ENCODE measurements at regions not wholly inside any gene's neighbourhood (a gene's known extent, or its start where the extent isn't known, plus 50 kb on each side); places are given as distances from the start of the nearest gene placed in this dataset.

- Histone ChIP-seq H3K27ac (no peak overlapping the region), H3K9me3 (no peaks in the 10 kb centered on the region), H3K4me3 (no peak overlapping the region), H3K36me3 (no peaks in the 10 kb centered on the region), H3K27me3 (ENCODE audit: low read depth) (no peaks in the 10 kb centered on the region), H3K4me1 (no peaks in the 10 kb centered on the region)
- intact Hi-C loops (cut with DNase I) = no loop called here
- ATAC-seq (no peak), DNase-seq (no peak)
- TF ChIP-seq, protein P1, sequence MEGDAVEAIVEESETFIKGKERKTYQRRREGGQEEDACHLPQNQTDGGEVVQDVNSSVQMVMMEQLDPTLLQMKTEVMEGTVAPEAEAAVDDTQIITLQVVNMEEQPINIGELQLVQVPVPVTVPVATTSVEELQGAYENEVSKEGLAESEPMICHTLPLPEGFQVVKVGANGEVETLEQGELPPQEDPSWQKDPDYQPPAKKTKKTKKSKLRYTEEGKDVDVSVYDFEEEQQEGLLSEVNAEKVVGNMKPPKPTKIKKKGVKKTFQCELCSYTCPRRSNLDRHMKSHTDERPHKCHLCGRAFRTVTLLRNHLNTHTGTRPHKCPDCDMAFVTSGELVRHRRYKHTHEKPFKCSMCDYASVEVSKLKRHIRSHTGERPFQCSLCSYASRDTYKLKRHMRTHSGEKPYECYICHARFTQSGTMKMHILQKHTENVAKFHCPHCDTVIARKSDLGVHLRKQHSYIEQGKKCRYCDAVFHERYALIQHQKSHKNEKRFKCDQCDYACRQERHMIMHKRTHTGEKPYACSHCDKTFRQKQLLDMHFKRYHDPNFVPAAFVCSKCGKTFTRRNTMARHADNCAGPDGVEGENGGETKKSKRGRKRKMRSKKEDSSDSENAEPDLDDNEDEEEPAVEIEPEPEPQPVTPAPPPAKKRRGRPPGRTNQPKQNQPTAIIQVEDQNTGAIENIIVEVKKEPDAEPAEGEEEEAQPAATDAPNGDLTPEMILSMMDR (IDR thresholded peaks at IDR 0.05) = no peak
Observed at GRCh38 chr7:13041368-13041988, 354.0 kb downstream of the ARL4A start.

- no peaks in the 10 kb centered on the region for H3K4me1 ChIP-seq
- no peaks in the 10 kb centered on the region for H3K9me3 ChIP-seq
- no peak for DNase-seq
- H3K27me3 ChIP-seq (ENCODE audit: low read depth) = no peaks in the 10 kb centered on the region
- no peak overlapping the region for H3K4me3 ChIP-seq
- intact Hi-C loops (cut with DNase I) = no loop called here
- no peaks in the 10 kb centered on the region for H3K36me3 ChIP-seq
- ATAC-seq = no peak
- TF ChIP-seq, protein P1 (IDR thresholded peaks at IDR 0.05) = no peak
- no peak overlapping the region for H3K27ac ChIP-seq
Observed at GRCh38 chr7:13042605-13043236, 355.3 kb downstream of the ARL4A start.

GRCh38 chr7:13044309-13044708 lies 356.9 kb downstream of the ARL4A start:
- no peaks in the 10 kb centered on the region for H3K9me3 ChIP-seq
- TF ChIP-seq, protein P1 (IDR thresholded peaks at IDR 0.05) = no peak
- ATAC-seq = no peak
- H3K36me3 ChIP-seq = no peaks in the 10 kb centered on the region
- no peaks in the 10 kb centered on the region for H3K4me1 ChIP-seq
- no peak overlapping the region for H3K27ac ChIP-seq
- DNase-seq = no peak
- intact Hi-C loops (cut with DNase I) = no loop called here
- no peaks in the 10 kb centered on the region for H3K27me3 ChIP-seq (ENCODE audit: low read depth)
- no peak overlapping the region for H3K4me3 ChIP-seq

GRCh38 chr7:13047061-13047460 lies 359.6 kb downstream of the ARL4A start:
- no peak overlapping the region for H3K27ac ChIP-seq
- intact Hi-C loops (cut with DNase I) = no loop called here
- TF ChIP-seq, protein P1 (IDR thresholded peaks at IDR 0.05) = no peak
- ATAC-seq (no peak), DNase-seq (no peak)
- H3K4me3 ChIP-seq = no peak overlapping the region
- no peaks in the 10 kb centered on the region for H3K27me3 ChIP-seq (ENCODE audit: low read depth)
- H3K9me3 ChIP-seq = no peaks in the 10 kb centered on the region
- no peaks in the 10 kb centered on the region for H3K36me3 ChIP-seq
- H3K4me1 ChIP-seq = no peaks in the 10 kb centered on the region

GRCh38 chr7:13049946-13050345 lies 362.5 kb downstream of the ARL4A start:
- H3K4me1 ChIP-seq = no peaks in the 10 kb centered on the region
- DNase-seq (no peak), ATAC-seq (no peak)
- no peaks in the 10 kb centered on the region for H3K36me3 ChIP-seq
- TF ChIP-seq, protein P1 (IDR thresholded peaks at IDR 0.05) = no peak
- no peaks in the 10 kb centered on the region for H3K27me3 ChIP-seq (ENCODE audit: low read depth)
- H3K4me3 ChIP-seq = no peak overlapping the region
- no peaks in the 10 kb centered on the region for H3K9me3 ChIP-seq
- intact Hi-C loops (cut with DNase I) = no loop called here
- H3K27ac ChIP-seq = no peak overlapping the region

Measured in lower lobe of right lung (tissue), 2 donors.